HG02763 (cell line): ENCODE measurements at regions not wholly inside any gene's neighbourhood (a gene's known extent, or its start where the extent isn't known, plus 50 kb on each side); places are given as distances from the start of the nearest gene placed in this dataset.

ENCODE experiments used
- ATAC-seq: cut with Tn5 transposase; IDR thresholded peaks from one replicate; pipeline ENCODE4 v1.9.1; 2021; ENCODE audit warnings: mild to moderate bottlenecking, moderate library complexity; ENCODE audit not compliant: unreplicated experiment

DNA sequence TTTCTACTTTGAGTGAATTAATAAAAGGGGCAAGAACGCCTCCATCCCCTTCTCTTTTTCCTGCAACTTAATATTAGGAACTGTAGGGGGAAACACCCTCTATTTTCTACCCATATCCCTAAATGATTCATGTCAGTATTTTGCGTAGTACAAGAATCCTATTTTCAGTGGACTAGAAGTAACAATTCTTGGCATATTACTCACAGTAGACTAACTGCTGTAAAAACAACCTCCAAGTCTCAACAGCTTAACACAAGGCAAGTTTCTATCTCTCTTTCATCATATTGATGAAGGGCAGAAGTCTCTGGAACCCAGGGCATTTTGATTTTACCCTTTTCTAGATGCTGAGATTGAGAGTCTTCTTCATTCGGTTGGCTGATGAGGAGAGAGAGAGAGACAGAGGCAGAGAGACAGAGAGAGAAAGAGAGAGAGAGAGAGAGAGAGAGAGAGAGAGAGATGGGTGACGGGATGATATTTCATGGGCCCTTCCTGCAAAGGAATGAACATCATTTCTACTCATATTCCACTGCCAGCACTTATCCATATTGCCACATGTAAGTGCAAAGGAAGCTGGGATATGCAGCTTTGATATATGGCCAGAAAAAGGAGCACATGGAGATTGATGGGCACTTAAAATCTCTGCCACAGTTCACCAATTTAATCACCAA lies 481.6 kb downstream of the LPIN1 start:
- ATAC-seq, result no peak

DNA sequence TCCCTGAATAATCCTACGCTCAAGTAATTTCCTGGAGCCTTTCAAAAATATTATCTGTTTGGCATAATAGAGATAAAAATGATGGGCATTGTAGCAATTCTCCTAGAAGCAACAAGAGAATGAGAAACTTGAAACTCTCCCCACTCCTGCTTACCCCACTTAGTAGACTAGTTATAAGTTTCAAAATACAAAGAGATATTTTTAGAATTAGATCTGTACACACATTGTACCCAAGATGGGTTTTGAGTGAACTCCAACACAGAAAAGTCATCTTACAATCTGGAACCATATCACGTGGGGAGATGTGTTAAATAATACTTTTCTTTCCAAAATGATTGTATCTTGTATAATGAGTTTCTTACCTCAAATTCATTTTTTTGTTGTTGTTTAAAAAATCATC lies 484.9 kb downstream of the LPIN1 start:
- ATAC-seq, result no peak

DNA sequence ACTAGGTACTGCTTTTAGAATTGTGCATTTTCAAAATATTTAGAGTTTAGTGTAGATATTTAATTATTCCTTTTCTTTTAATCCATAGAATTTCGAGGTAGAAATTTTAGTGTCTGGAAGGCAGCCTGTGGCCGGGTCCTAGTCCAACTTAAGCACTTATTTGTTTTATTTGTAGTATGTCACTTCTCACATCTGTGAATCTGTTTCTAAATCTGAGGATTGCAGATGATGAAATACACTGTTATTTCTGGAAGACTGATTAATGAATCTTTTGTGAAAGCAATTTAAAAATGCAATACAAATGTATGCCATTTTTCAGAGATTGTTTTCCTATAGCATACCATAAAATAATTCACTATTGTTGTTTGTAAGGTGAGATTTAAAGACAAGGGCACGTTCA lies 483.9 kb upstream of the TRIB2 start:
- no peak for ATAC-seq

GRCh38 chr2:12236136-12236844 lies 480.4 kb upstream of the TRIB2 start:
- no peak for ATAC-seq

- no peak for ATAC-seq
Measured at GRCh38 chr2:12240206-12240605, 476.5 kb upstream of the TRIB2 start.

DNA sequence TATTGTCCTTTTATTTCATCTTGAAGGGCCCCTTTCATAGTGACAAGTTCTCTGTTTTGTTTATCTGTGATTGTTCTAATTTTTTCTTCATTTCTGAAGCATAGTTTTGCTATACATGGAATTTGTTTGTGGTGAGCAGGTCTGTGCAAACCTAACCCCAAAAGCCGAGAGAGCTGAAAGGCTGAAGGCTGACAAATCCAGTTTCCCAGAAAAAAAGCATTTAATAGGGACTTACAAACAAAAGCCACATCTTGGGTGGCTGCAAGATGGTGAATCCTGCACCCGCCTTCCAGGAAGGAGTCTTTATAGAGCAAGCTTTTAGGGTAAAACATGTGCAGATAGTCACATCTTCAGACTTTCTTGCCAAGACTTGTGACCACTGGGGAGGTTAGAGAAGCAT lies 473.4 kb upstream of the TRIB2 start:
- no peak for ATAC-seq

GRCh38 chr2:12244070-12244469 lies 472.7 kb upstream of the TRIB2 start:
- no peak for ATAC-seq

DNA sequence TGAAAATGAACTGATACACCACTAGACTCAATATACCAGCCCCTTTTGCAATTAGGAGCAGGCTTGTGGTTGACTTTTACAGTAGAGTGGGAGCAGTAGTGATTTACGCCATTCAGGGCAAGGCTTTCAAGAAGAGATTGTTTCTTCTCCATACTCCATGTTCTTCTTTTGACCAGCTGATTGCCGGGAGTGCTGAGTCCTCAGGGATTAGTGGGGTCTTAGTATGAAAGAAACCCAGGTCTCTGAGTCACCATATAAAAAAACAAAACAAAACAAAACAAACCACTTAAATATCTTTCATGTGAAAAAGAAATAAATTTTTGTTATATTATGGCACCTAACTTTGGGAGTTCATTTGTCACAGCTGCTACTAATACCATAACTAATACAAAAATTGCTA lies 465.6 kb upstream of the TRIB2 start:
- ATAC-seq, result no peak

- ATAC-seq, result no peak
Measured at GRCh38 chr2:12251749-12252148, 465.0 kb upstream of the TRIB2 start.

GRCh38 chr2:12253167-12253778 lies 463.5 kb upstream of the TRIB2 start:
- no peak for ATAC-seq

- ATAC-seq, result no peak
Measured at GRCh38 chr2:12254280-12254860, 462.4 kb upstream of the TRIB2 start.

DNA sequence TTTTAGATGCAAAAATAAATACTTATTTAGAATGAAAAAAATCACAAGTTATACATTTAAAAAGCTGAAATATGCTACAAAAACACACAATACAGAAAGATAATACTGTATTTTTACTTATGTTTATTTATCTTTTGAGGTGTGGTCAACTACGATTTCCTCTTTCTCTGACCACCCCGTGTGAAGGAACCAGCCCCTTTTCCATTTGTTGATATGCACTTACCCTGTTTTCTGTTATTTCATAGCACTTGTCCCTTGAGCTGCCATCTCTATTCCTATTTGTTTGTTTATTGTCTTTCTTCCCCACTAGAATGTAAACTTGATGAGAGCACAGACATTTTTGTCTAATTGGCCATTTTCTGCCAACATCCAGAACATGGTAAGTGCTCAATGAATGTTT lies 460.5 kb upstream of the TRIB2 start:
- ATAC-seq, result no peak

GRCh38 chr2:12257476-12257875 lies 459.3 kb upstream of the TRIB2 start:
- no peak for ATAC-seq

GRCh38 chr2:12259493-12259892 lies 457.2 kb upstream of the TRIB2 start:
- ATAC-seq, result no peak

DNA sequence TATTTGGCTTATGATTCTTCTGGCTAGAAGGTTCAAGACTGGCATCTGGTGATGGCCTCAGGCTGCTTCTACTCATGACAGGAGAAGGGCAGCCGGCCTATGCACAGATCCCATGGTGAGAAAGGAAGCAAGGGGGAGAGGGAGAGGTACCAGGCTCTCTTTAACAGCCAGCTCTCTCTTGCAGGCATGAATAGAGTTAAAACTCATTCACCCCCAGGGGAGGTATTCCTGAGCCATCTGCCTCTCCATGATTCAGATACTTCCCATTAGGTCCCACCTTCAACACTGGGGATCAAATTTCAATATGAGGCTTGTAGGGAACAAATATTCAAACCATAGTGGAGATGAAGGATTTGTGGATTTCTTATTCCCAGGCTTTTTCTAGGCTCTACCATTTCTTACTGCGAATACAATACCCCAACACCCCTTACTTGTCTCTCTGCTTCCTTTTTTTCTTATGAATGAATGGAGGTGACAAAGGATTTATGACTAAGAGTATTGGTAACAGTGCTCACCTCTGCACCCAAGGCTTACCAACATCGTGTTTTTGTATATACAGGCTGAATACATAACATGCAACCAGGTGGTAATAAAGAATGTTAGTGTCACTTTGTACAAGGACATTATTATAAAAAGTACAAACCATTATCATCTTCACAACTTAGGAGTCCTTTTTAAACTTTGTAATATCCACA lies 454.6 kb upstream of the TRIB2 start:
- ATAC-seq, result no peak

GRCh38 chr2:12262681-12263436 lies 453.9 kb upstream of the TRIB2 start:
- no peak for ATAC-seq

DNA sequence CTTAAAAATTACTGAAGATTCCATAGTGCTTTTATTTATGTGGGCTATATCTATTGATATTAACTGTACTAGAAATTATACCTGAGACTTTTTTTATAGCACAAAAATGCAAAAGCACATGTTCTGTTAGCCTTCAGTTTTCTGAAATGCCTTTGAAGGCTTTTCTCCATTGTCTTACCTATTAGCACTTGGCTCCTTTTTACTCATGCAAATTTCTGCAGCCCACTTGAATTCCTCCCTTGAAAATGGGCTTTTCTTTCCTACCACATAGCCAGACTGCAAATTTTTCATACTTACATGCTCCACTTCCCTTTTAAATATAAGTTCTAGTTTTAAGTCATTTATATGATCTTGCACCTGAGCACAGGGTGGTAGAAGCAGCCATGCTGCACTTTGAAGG lies 453.0 kb upstream of the TRIB2 start:
- no peak for ATAC-seq

DNA sequence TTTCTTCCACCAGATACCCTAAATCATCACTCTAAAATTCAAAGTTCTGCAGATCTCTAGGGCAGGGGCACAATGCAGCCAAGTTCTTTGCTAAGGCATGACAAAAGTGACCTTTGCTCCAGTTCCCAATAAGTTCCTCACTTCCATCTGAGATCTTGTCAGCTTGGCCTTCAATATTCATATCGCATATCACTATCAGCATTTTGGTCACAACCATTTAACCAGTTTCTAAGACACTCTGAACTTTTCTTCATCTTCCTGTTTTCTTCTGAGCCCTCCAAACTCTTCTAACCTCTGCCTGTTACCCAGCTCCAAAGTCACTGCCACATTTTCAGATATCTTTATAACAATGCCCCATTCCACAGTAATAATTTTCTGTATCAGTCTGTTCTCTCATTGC lies 452.6 kb upstream of the TRIB2 start:
- ATAC-seq, result no peak

DNA sequence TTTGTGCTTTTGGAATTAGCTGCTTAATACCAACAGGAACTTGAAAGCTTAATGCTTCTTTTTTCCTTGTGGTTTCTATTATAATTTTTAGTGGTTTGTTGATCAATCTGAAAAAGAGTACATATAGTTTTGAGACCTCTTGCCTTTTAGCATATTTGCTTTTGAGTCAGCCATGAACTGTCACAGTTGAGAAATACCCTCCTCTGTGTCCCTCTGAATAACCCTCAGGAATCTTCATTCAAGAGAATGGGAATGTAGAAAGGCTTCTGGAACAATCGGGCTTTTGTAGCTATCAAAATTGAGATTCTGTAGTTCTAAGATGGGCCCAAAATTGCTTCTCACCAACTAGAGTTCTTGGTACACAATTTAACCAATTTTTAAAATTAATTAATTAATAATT lies 451.1 kb upstream of the TRIB2 start:
- ATAC-seq, result no peak

DNA sequence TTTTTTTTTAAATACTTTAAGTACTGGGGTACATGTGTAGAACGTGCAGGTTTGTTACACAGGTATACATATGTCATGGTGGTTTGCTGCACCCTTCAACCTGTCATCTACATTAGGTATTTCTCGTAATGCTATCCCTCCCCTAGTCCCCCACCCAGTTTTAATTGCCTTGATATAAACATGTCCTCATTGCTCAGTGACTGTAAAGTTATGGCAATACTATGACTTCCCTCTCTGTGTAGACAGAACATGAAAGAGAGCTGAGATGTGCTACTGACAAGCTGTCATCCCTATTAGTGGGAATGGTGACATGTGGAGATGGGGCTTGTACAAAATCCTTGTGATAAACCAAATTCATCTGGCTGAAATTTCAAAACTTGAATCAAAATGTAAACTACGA lies 449.7 kb upstream of the TRIB2 start:
- no peak for ATAC-seq
